ENCODE measurements at regions not wholly inside any gene's neighbourhood (a gene's known extent, or its start where the extent isn't known, plus 50 kb on each side); places are given as distances from the start of the nearest gene placed in this dataset.
"Not testable (repeated sequence)": the region's sequence is repeated elsewhere in the genome, so short reads cannot be mapped to it uniquely, and the experiment has no call there.

DNA sequence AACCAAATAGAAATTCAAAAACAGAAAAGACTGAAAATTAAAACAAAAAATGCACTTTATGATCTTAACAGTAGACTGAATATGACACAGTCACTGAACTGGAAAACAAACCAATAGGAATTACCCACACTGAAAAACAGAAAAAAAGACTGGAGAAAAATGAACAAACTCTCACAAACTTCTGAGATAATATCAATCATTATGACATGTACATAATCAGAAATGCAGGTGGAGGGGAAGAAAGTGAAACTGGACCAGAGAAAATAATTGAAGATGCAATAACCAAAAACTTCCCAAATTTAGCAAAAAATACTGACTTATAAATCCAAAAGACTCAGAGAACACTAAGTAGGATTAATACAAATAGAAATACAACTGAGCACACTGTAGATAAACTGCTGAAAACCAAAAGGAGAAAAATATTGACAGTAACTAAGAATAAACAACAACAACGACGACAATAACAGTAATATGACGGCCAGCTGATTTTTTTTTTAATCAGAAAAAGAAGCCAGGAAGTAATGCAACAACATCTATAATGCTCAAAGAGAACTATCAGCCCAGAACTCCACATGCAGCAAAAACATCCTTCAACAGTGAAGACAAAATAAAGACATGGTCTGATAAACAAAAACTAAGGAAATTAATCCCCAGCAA is 108.1 kb downstream of the ZFAND4 start:
- DNase-seq (ENCODE audit: low read depth): no peak
- no peak overlapping the region for H3K4me3 ChIP-seq (ENCODE audit: low read length)
- no peak for TF ChIP-seq CTCF (conservative IDR thresholded peaks at IDR 0.05; ENCODE audit: low read length)

- no peak for TF ChIP-seq CTCF (conservative IDR thresholded peaks at IDR 0.05; ENCODE audit: low read length)
- H3K4me3 ChIP-seq (ENCODE audit: low read length): no peak overlapping the region
- DNase-seq (ENCODE audit: low read depth): no peak
Observed at GRCh38 chr10:45561952-45562351, 110.6 kb downstream of the ZFAND4 start.

DNA sequence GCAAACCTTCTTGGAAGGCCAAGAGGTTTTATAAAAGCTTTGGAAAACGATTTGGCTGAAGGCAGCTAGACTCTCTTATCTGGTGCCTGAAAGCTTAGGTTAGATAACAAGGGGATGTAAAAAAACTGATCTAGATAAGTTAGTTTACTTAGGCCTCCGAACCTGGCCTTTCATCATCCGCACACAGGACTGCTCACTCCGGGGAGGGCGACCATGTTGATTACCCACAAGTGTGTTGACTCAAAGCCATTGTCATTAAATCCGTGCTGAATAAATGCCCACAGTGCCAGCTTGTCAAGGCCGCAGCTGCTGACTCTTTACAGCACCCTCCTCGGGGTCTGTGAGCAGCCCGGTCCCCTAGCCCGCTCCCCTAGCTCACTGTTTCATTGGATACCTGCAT is 112.3 kb downstream of the ZFAND4 start:
- no peak for TF ChIP-seq CTCF (conservative IDR thresholded peaks at IDR 0.05; ENCODE audit: low read length)
- H3K4me3 ChIP-seq (ENCODE audit: low read length): no peak overlapping the region
- DNase-seq (ENCODE audit: low read depth): no peak

DNA sequence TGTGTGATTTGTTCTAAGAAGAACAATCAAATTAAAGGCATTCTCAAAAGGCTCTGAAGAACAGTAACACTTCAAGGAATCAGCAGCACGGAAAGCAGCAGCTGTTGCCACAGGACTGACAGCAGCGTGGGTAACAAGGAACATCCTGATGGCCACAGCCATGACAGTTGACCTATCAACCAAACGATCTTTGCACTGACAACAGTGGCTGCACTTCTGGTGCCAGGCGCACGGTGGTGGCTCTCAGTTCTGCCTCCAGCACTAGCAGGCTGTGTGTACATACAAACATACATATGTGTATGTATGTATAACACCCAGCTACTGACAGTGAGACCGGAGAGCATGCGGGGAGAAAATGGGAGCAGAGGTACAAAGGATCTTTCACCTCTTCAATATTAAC is 114.1 kb downstream of the ZFAND4 start:
- no peak overlapping the region for H3K4me3 ChIP-seq (ENCODE audit: low read length)
- TF ChIP-seq CTCF (conservative IDR thresholded peaks at IDR 0.05; ENCODE audit: low read length): no peak
- DNase-seq (ENCODE audit: low read depth): no peak

GRCh38 chr10:45557275-45557905 is 115.2 kb downstream of the ZFAND4 start:
- no peak for TF ChIP-seq CTCF (conservative IDR thresholded peaks at IDR 0.05; ENCODE audit: low read length)
- DNase-seq (ENCODE audit: low read depth): no peak
- H3K4me3 ChIP-seq (ENCODE audit: low read length): no peak overlapping the region

DNA sequence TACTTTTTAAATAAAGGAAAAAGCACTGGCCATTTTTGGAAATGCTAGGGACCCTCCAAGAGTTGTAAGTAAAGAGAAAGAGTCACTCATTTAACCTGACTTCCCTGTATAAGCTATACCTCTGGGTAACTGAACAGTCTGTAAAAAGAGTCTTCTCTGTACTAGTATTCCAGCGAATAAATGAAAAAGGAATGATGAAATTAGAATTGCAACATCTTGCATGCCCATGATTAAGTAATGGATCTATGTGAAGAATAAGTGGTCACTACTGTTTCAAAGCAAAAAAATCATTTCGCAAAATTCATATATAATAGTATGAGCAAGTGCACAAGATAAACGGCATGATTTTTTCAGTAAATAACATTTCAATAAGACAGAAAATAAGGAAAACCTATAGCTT is 116.8 kb downstream of the ZFAND4 start:
- no peak for TF ChIP-seq CTCF (conservative IDR thresholded peaks at IDR 0.05; ENCODE audit: low read length)
- DNase-seq (ENCODE audit: low read depth): peak; percentile 34
- H3K4me3 ChIP-seq (ENCODE audit: low read length): no peak overlapping the region

DNA sequence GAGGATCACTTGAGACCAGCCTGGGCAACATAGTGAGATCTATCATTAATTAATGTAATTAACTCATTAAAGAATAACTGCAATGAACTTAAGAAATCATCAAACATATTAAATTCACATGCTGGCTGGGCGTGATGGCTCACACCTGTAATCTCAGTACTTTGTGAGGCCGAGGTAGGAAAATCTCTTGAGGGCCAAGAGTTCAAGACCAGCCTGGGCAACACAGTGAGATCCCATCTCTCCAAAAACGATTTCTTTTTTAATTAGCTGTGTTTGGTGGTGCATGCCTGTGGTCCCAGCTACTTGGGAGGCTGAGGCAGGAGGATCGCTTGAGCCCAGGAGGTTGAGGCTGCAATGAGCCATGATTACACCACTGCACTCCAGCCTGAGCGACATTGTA is 117.2 kb downstream of the ZFAND4 start:
- not testable (repeated sequence) for H3K4me3 ChIP-seq (ENCODE audit: low read length); DNase-seq (ENCODE audit: low read depth)

Measured in AG10803 (cell line).